Gastrocnemius medialis (tissue), 4 donors: ENCODE measurements at regions not wholly inside any gene's neighbourhood (a gene's known extent, or its start where the extent isn't known, plus 50 kb on each side); places are given as distances from the start of the nearest gene placed in this dataset.

Source experiments
- POLR2A ChIP-seq, 2 donors: fragments of 450-650 bp; IDR thresholded peaks; one replicate each; pipeline ENCODE4 v1.6.1; 2017; ENCODE audit warnings: antibody characterized with exemption in 2 of 2, mild to moderate bottlenecking in 2 of 2, moderate library complexity in 2 of 2
- TF ChIP-seq, protein P1 (sequence below), 5 experiments: fragments of 450-650 bp in 3 of 5; fragments of 200-600 bp in 2 of 5; sonication (generic) in 2 of 5; IDR thresholded peaks in 4 of 5; conservative IDR thresholded peaks in 1 of 5; 1 replicate in 4 of 5; 2 replicates in 1 of 5; pipeline ENCODE4 v1.5.1; 2016 to 2019; ENCODE audit warnings: antibody characterized with exemption in 5 of 5, mild to moderate bottlenecking in 3 of 5, moderate library complexity in 3 of 5

DNA sequence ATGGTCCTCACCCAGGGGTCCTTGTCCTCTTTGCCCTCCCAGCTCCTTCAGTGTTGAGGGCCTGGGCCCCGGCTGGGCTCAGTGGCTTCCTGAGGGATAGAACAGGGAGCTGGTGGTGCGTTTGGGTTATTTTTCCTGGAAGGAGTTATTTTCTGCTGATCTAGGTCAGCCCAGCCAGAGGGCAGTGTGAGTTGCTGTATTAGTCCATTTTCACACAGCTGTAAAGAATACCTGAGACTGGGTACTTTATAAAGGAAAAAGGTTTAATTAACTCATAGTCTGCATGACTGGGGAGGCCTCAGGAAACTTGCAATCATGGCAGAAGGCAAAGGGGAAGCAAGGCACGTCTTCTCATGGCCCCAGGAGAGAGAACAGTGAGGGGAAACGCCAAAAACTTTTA is 122.4 kb upstream of the PCBD1 start:
- TF ChIP-seq, protein P1, sequence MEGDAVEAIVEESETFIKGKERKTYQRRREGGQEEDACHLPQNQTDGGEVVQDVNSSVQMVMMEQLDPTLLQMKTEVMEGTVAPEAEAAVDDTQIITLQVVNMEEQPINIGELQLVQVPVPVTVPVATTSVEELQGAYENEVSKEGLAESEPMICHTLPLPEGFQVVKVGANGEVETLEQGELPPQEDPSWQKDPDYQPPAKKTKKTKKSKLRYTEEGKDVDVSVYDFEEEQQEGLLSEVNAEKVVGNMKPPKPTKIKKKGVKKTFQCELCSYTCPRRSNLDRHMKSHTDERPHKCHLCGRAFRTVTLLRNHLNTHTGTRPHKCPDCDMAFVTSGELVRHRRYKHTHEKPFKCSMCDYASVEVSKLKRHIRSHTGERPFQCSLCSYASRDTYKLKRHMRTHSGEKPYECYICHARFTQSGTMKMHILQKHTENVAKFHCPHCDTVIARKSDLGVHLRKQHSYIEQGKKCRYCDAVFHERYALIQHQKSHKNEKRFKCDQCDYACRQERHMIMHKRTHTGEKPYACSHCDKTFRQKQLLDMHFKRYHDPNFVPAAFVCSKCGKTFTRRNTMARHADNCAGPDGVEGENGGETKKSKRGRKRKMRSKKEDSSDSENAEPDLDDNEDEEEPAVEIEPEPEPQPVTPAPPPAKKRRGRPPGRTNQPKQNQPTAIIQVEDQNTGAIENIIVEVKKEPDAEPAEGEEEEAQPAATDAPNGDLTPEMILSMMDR (IDR thresholded peaks at IDR 0.05 in 4 of 5, conservative IDR thresholded peaks at IDR 0.05 in 1 of 5): no peak
- no peak for TF ChIP-seq POLR2A (IDR thresholded peaks at IDR 0.05)
